GM20000 (cell line): ENCODE measurements at regions not wholly inside any gene's neighbourhood (a gene's known extent, or its start where the extent isn't known, plus 50 kb on each side); places are given as distances from the start of the nearest gene placed in this dataset.
"Not testable (repeated sequence)": the region's sequence is repeated elsewhere in the genome, so short reads cannot be mapped to it uniquely, and the experiment has no call there.

ENCODE experiments used
- DNase-seq: peaks from one replicate; pipeline ENCODE4 v3.0.0; 2012; ENCODE audit warnings: low spot score
- CTCF ChIP-seq: IDR thresholded peaks from 2 replicates; pipeline ENCODE4 v1.5.1; 2012; ENCODE audit warnings: mild to moderate bottlenecking, control low read depth; ENCODE audit errors: extremely low read depth, missing control alignments

DNA sequence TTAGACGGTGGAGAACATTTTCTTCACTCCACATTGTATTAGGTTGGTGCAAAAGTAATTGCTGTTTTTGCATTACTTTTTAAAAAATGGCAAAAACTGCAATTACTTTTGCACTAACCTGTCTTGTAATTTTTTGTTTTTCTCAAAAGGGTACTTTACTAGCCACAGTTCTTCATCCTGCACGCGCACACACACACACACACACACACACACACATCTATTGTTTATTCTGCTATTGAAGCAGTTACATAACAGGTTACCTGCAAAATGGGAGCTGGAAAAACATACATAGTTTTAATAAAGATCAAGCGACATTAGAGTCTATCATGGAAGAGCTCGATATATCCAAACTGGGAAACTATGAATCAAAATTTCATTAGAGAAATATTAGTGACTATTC is 235.2 kb downstream of the SIM1 start:
- DNase-seq = no peak
- no peak for TF ChIP-seq CTCF

DNA sequence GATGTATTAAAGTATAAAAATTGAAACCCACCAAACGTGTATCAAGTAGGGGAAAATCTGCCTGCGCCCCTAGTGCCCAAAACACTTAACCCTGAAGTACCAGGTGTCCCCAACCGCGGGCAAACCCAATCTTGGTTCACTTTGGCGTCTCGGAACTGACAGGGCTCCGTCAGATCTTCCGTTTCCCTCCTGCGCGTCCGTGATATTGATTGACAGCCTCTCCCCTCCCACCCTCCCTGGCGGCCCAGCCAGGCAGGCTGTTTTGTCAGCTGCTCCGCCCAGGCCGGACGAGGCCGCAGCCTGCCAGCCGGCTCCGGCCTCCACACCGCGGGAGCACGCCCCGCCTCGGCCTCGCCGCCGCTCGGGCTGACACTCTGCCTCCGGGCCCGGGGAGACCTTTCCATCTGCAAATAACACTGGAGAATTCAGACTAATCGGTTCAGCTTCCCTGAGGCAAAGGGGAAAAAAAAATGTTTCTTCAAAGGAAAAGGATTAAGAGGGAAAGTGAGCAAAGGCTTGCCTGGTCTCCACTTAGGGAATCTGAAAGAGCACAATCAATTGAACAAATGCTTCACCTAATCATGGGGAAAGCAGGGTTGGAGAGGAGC is 234.9 kb upstream of the MCHR2 start:
- TF ChIP-seq CTCF = no peak
- peak; percentile 89 for DNase-seq

GRCh38 chr6:100228437-100228833 is 234.4 kb upstream of the MCHR2 start:
- TF ChIP-seq CTCF = no peak
- DNase-seq = peak; percentile 7

- no peak for DNase-seq
These were observed 232.8 kb upstream of the MCHR2 start for GRCh38 chr6:100226811-100227210.

DNA sequence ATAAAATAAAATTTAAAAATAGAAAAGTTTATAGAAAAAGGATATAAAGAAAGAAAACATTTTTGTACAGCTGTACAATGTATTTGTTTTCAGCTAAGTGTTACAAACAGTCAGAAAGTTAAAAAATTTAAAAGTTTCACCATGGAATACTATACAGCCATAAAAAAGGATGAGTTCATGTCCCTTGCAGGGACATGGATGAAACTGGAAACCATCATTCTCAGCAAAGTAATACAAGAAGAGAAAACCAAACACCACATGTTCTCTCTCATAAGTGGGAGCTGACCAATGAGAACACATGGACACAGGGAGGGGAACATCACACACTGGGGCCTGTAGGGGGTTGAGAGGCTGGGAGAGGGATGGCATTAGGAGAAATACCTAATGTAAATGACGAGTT is 229.9 kb upstream of the MCHR2 start:
- DNase-seq = not testable (repeated sequence)

More at GRCh38 chr6:100226811-100227210, 232.8 kb upstream of the MCHR2 start:
- no peak for TF ChIP-seq CTCF

DNA sequence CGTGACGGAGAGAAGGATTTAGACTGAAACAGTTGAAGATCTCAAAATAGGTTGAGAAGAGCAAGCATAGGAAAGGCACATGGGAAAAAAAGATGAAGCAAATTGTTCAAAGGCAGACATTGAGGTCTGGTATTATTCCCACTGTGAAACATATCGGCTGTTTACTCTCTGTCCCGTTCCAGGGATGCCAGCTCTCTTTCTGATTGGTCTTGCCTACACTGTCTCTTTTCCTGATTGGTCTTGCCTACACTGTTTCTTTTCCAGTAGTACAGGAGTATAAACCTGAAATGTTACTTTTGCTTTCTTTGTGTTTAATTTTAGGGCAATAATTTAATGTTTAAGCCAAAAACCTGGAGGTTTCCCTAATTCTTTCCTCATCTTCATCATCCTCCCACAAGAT is 226.5 kb upstream of the MCHR2 start:
- TF ChIP-seq CTCF = no peak

DNA sequence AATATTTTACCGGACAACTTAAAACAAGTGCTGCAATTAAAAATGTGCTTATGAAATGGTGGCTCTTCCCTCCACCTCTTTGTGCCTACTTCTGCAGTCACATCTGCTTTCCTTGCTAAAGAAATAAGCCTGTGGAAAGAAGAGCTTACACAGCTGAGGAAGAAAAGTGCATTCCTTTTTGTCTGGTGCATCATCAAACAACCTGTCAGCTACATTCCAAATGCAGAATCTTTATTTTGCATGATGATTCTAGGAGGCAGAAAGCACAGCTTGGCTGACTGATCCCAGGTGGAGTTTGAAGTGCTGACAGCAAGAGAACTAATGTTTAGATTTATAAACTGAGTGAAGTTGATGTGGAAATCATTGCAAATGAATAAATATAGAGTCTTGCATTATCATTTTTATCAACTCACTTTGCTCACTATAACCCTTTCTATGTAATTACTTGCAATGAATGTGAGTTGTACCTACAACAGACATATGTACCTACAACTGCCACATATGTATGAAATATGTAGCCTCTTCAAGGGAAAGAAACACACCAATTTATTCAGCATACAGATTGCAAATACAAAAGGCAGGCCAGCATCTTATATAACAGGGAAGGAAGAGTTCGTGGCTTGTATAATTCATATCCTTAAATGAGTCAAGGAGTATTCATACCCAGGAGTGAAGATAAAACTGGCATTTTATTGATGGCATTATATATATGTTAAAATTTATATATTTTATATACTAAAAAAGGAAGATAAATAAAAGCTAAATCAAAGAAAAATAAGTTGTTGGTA is 223.4 kb upstream of the MCHR2 start:
- no peak for DNase-seq
- no peak for TF ChIP-seq CTCF

More for the DNA sequence above, 226.5 kb upstream of the MCHR2 start:
- no peak for DNase-seq

DNA sequence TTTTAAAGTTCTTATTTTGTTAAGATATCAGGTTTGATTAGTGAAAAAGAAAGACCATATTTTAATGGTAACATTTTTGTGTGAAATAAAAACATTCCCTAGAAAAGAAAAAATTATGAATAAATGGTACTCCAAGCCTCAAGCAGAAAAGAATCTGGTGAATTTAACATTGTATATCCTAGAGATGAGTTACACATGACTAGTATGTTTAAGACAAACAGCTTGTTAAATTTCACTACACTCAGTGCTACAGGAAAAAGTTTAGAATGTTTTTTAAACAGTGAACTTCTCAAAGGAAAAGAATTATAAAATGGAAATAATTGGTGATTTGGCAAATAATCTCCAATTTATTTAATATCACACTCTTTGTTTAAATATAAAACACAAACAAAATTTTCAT is 222.7 kb upstream of the MCHR2 start:
- no peak for TF ChIP-seq CTCF
- no peak for DNase-seq
